OCI-LY1 (cell line): ENCODE measurements at regions not wholly inside any gene's neighbourhood (a gene's known extent, or its start where the extent isn't known, plus 50 kb on each side); places are given as distances from the start of the nearest gene placed in this dataset.

ENCODE experiments used
- H2AFZ ChIP-seq: fragments of 200-600 bp; sonication (generic), shearing (Covaris generic); 2 replicates; pipeline ENCODE4 v1.6.0; 2014; ENCODE audit warnings: antibody characterized with exemption, mild to moderate bottlenecking, low read length
- H3F3A ChIP-seq: fragments of 200-600 bp; sonication (generic), shearing (Covaris generic); 2 replicates; pipeline ENCODE4 v1.6.0; 2014; ENCODE audit warnings: mild to moderate bottlenecking, antibody characterized with exemption, low read length, moderate library complexity; ENCODE audit not compliant: insufficient read depth
- H3K27ac ChIP-seq: fragments of 200-600 bp; sonication (generic); 2 replicates; pipeline ENCODE4 v1.5.1; 2014; ENCODE audit warnings: low read length, mixed run types, mild to moderate bottlenecking, low read depth; ENCODE audit not compliant: poor library complexity, severe bottlenecking
- H3K27me3 ChIP-seq: fragments of 200-600 bp; sonication (generic); 2 replicates; pipeline ENCODE4 v1.6.0; 2014; ENCODE audit warnings: antibody characterized with exemption, mild to moderate bottlenecking, low read length, moderate library complexity; ENCODE audit not compliant: insufficient read depth
- H3K36me3 ChIP-seq: fragments of 200-600 bp; sonication (generic); 2 replicates; pipeline ENCODE4 v1.6.1; 2014; ENCODE audit warnings: mild to moderate bottlenecking, antibody characterized with exemption, low read length, moderate library complexity, mixed read lengths; ENCODE audit not compliant: insufficient read depth
- H3K4me1 ChIP-seq: fragments of 200-600 bp; sonication (generic); 2 replicates; pipeline ENCODE4 v1.5.1; 2014; ENCODE audit warnings: mild to moderate bottlenecking, low read length, moderate library complexity; ENCODE audit not compliant: insufficient read depth, severe bottlenecking
- H3K4me2 ChIP-seq: fragments of 200-600 bp; sonication (generic), shearing (Covaris generic); 2 replicates; pipeline ENCODE4 v1.6.1; 2014; ENCODE audit warnings: low read length
- H3K4me3 ChIP-seq: fragments of 200-600 bp; sonication (generic); 2 replicates; pipeline ENCODE4 v1.5.1; 2014; ENCODE audit warnings: low read length, low read depth, mild to moderate bottlenecking, mixed read lengths; ENCODE audit not compliant: poor library complexity, severe bottlenecking
- H3K79me2 ChIP-seq: fragments of 200-600 bp; shearing (Covaris generic); 2 replicates; pipeline ENCODE4 v1.6.1; 2016; ENCODE audit warnings: mixed run types, low read length, mixed read lengths; ENCODE audit not compliant: insufficient read depth
- H3K9ac ChIP-seq: fragments of 200-600 bp; sonication (generic), shearing (Covaris generic); 2 replicates; pipeline ENCODE4 v1.6.1; 2014; ENCODE audit warnings: mild to moderate bottlenecking, low read length, mixed read lengths
- H3K9me2 ChIP-seq: fragments of 200-600 bp; sonication (generic), shearing (Covaris generic); 2 replicates; pipeline ENCODE4 v1.6.1; 2014; ENCODE audit warnings: low read depth, mild to moderate bottlenecking, low read length, mixed read lengths
- H3K9me3 ChIP-seq: fragments of 200-600 bp; shearing (Covaris generic); 2 replicates; pipeline ENCODE4 v1.6.1; 2014; ENCODE audit warnings: low read length, mixed read lengths
- H4K20me1 ChIP-seq: fragments of 200-600 bp; sonication (generic), shearing (Covaris generic); 2 replicates; pipeline ENCODE4 v1.6.0; 2016; ENCODE audit warnings: mild to moderate bottlenecking, low read length; ENCODE audit not compliant: insufficient read depth
- CTCF ChIP-seq: fragments of 200-600 bp; sonication (generic), shearing (Covaris generic); IDR thresholded peaks from 2 replicates; pipeline ENCODE4 v1.5.1; 2017; ENCODE audit warnings: mild to moderate bottlenecking, antibody characterized with exemption, low read length, moderate library complexity, mixed read lengths
- EZH2 ChIP-seq: fragments of 200-600 bp; sonication (generic), shearing (Covaris generic); IDR thresholded peaks from 2 replicates; pipeline ENCODE4 v1.8.0; 2017; ENCODE audit warnings: borderline replicate concordance, mixed run types, mild to moderate bottlenecking, antibody characterized with exemption, low read length, moderate library complexity, mixed read lengths

GRCh38 chr3:103965764-103966163 lies 1400.9 kb upstream of the ALCAM start:
- Histone ChIP-seq H3K27ac (no peak overlapping the region), H3K9me3 (no peaks in the 10 kb centered on the region), H3K27me3 (no peaks in the 10 kb centered on the region), H4K20me1 (no peaks in the 10 kb centered on the region), H3F3A (no peaks in the 10 kb centered on the region), H3K36me3 (no peaks in the 10 kb centered on the region), H3K9me2 (no peaks in the 10 kb centered on the region), H3K4me3 (no peak overlapping the region), H3K79me2 (no peaks in the 10 kb centered on the region), H3K4me1 (no peaks in the 10 kb centered on the region), H3K9ac (no peak overlapping the region), H2AFZ (no peak overlapping the region), H3K4me2 (no peak overlapping the region)
- TF ChIP-seq EZH2 (no peak), CTCF (no peak)

GRCh38 chr3:103966749-103967148 lies 1400.0 kb upstream of the ALCAM start:
- Histone ChIP-seq H4K20me1 (no peaks in the 10 kb centered on the region), H3K9me3 (no peaks in the 10 kb centered on the region), H3K9ac (no peak overlapping the region), H3K27ac (no peak overlapping the region), H3K9me2 (no peaks in the 10 kb centered on the region), H3K27me3 (no peaks in the 10 kb centered on the region), H3F3A (no peaks in the 10 kb centered on the region), H3K4me1 (no peaks in the 10 kb centered on the region), H3K4me3 (no peak overlapping the region), H2AFZ (no peak overlapping the region), H3K4me2 (no peak overlapping the region), H3K79me2 (no peaks in the 10 kb centered on the region), H3K36me3 (no peaks in the 10 kb centered on the region)
- TF ChIP-seq EZH2 (no peak), CTCF (no peak)

GRCh38 chr3:103968131-103968530 lies 1398.6 kb upstream of the ALCAM start:
- Histone ChIP-seq H3K27ac (no peak overlapping the region), H3K9ac (no peak overlapping the region), H4K20me1 (no peaks in the 10 kb centered on the region), H3K4me1 (no peaks in the 10 kb centered on the region), H3K27me3 (no peaks in the 10 kb centered on the region), H3K79me2 (no peaks in the 10 kb centered on the region), H3K4me3 (no peak overlapping the region), H3F3A (no peaks in the 10 kb centered on the region), H3K4me2 (no peak overlapping the region), H3K9me2 (no peaks in the 10 kb centered on the region), H3K9me3 (no peaks in the 10 kb centered on the region), H3K36me3 (no peaks in the 10 kb centered on the region), H2AFZ (no peak overlapping the region)
- no peak for TF ChIP-seq EZH2
- no peak for TF ChIP-seq CTCF
